SKM-1 treated with dmso at 0.1 percent for 144 hours (cell line): ENCODE measurements at regions not wholly inside any gene's neighbourhood (a gene's known extent, or its start where the extent isn't known, plus 50 kb on each side); places are given as distances from the start of the nearest gene placed in this dataset.

Experiments
- DNase-seq: peaks from one replicate; lab custom pipeline; 2025; ENCODE audit not compliant: unreplicated experiment; lab: John Stamatoyannopoulos, UW

- DNase-seq, result no peak
These were observed 479.0 kb upstream of the MKI67 start for GRCh38 chr10:128605180-128605579.

GRCh38 chr10:128606055-128606454 is 479.8 kb upstream of the MKI67 start:
- DNase-seq, result no peak

DNA sequence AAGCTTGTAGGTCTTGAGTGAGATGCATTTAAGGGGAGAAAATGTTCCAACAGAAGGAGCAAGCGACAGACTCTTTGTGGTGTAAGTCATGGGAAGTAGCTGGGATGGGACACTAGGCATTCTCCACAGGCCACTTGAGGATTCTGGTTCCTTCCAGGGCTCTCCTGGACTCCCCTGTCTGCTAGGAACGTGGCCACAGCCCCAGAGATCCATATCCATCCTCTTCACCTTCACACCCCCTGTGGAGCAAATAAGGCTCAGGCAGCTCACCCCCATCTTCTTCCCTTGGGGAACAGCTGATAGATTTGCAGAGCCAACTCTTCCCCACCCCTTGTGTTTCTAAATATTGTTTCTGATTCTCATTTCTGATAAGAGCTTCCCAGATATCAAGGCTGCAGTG is 482.6 kb upstream of the MKI67 start:
- no peak for DNase-seq

- DNase-seq, result no peak
These were observed 483.2 kb upstream of the MKI67 start for GRCh38 chr10:128609460-128609859.

DNA sequence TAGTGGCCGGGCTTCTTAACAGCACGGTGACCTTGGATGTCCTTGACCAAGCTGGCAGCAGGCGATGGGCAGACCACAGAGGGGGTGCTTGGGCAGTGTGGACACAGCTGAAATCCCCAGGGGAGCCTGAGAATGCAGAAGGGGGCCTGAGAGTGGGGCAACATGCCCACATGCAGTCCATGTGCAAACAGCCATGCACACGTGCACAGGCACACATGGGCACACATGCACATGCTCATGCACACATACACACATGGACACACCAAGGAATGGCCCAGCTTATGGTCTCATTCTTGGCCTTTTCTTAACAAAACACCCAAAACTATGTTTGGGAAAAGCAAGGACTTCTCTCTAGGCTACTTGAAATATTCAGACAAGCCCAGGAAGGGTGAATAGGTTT is 483.9 kb upstream of the MKI67 start:
- DNase-seq, result no peak

- DNase-seq, result no peak
These were observed 486.0 kb upstream of the MKI67 start for GRCh38 chr10:128612195-128612594.

DNA sequence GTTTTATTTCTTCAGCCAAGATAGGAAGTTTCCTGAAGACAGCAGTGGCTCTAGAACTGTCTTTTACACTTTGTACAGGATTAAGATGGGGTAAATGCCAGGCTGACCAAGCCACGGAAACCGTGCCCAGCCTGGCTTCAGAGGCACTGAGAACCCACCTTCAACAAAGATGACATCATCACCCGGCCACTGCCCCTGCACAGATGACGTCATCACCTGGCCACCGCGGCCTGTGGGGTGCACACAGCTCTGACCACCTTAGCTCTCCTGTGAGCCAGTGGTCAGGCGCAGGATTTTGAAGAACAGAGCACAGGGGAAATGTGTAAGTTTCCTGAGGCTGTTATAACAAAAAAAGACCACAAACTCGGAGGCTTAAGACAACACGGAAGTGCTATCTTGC is 486.4 kb upstream of the MKI67 start:
- no peak for DNase-seq

GRCh38 chr10:128614016-128614605 is 487.9 kb upstream of the MKI67 start:
- DNase-seq, result no peak

GRCh38 chr10:128614802-128615553 is 488.8 kb upstream of the MKI67 start:
- DNase-seq, result no peak

DNA sequence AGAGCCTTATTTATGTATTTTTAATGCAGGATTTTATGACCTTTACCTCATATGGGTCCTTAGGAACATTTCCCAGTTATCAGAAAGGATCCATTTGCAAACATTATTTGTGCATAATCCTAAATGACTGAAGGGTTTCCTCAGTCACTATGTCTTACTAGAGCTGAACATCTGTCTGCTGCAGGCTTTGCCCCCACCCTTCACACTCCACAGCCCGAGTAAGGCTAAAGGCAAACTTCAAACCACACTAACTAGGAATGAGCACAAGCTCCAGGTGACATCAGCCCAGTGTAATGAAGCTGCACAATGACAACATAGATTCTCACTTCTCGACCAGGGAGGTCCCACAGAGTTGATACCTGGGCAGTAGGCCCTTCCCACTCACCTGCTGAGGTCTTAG is 491.3 kb upstream of the MKI67 start:
- DNase-seq, result no peak

DNA sequence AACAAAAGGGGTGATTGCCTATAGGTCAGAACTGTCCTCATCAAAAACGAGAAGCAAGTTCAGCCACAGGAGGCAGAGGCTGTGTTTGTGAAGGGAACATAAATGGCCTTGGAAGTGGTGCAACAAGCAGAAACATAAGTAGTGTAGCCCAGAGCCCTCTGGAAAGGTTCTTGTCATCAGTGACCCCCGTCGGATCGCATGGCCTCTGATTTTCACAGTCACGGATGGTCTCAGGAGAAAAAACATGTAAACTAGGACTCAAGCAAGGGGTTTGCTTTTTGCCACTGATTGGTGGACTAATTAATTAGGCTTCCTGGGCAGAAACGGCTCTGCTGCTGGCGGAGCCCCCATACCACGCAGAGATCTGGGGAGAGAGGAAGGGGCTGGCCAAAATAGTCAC is 496.5 kb upstream of the MKI67 start:
- no peak for DNase-seq

GRCh38 chr10:128623776-128624175 is 497.6 kb upstream of the MKI67 start:
- no peak for DNase-seq

GRCh38 chr10:128624656-128625530 is 498.7 kb upstream of the MKI67 start:
- no peak for DNase-seq

DNA sequence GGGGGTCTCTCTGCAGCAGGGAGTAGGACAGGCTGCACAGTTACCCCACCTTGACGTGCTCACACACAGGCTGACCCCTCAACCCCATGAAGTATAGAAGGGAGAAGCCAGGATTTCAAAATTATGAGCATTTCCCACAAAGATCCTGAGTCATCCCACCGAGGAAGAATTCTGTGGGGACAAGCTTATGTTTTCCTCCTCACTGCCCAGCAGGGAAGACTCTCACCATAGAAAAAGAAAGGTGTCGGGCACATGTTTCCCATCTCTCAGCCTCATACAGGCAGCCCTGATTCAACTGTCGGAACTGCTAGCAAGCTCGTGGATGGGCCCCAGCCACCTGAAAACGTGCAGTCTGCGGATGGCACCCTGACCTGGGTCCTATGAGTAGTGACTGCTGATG is 499.7 kb upstream of the MKI67 start:
- no peak for DNase-seq

DNA sequence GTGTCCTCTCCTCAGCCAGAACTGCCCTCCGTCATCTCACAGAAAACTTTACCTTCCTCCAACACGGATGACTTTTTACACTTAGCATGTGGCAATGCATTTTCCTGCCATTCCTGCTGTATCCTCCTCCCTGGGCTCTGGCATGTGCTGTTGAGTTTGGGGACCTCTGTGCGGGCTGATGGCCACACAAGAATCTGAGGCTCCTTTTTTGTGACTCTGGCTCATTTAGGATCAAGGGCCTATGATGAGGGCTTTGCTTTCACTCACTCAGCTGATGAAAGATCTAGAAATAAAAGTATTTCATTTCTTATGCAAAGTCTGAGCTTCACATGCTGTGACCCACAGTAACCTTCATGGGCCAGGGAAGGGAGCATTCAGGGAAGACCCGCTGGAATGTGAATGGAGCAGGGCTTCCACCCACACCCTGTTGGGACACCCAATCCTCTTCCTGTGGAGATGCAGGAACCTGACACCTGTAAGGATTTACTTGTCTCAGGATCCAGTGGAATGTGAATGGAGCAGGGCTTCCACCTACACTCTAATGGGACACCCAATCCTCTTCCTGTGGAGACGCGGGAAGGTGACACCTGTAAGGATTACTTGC is 500.3 kb upstream of the MKI67 start:
- no peak for DNase-seq

GRCh38 chr10:128627811-128628210 is 501.6 kb upstream of the MKI67 start:
- DNase-seq, result no peak

GRCh38 chr10:128628252-128628651 is 502.0 kb upstream of the MKI67 start:
- no peak for DNase-seq

DNA sequence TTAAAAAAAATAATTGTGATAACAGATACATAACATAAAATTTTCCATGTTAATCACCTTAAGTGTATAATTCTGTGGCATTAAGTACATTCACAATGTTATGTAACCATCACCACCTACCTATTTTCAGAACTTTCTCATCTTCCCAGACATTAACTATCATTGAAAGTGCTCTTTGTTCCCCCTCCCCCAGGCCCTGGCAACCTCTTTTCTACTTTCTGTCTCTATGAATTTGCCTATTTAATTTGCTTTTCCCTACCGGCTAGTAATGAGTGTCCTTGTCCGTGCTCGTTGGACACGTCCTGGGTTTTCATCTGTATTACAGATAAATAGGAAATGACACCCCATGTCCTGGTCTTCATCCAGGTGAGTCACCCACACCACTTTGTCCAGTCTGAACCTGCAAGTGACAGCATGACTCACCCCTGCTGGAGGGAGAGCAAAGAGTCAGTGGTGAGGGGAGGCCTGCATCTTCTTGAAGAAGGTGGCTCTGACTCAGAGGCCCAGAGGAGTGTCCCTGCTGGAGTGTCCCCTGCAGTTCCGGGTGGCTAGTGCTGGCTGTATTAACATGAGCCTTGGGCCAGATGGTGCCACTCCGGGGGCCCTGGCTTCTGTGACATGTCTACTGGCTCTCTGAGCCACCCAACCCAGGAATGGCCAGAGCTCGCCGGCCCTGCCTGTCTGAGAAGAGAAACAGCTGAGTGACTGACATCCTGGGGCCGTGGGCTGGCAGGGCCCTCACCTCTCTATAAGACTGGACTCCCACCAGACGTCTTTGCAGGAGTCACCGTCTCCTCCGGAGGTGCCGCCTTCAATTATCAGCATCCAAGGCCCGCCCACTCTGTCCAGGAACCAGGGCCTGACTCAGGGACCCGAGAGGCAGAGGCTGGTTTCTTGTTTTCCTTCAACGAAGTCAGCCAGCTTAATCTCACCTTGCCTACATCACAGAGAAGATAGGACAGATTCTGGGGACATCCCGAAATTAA is 503.2 kb upstream of the MKI67 start:
- no peak for DNase-seq

- DNase-seq, result no peak
These were observed 504.6 kb upstream of the MKI67 start for GRCh38 chr10:128630787-128631252.

DNA sequence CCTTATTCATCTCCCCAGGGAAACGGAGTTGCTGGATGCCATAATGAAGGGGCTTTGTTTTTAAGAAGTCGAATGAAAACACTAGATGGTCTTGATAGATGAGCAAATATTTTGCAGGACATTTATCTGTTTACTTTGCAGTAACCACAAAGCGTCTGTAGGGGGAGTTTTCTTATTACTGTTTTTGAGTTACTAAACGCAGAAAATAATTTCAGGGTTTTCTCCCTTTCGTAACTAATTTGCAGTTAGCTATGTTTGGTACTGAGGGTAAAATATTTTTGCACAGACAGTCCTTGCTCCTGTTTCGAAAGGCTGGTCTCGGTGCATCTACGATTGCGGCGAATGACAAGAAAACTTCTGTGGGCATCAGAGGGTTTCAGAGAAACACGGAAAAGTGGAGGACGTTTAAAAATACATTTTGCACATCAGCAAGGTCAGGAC is 505.6 kb upstream of the MKI67 start:
- DNase-seq, result no peak
